GM12872 (cell line): ENCODE measurements at regions not wholly inside any gene's neighbourhood (a gene's known extent, or its start where the extent isn't known, plus 50 kb on each side); places are given as distances from the start of the nearest gene placed in this dataset.

Source experiments
- CTCF ChIP-seq: IDR thresholded peaks from 3 replicates; pipeline ENCODE4 v1.5.1; 2011; ENCODE audit warnings: low read depth, mild to moderate bottlenecking, low read length, moderate library complexity; ENCODE audit not compliant: insufficient read depth

- no peak for TF ChIP-seq CTCF
These were observed 750.2 kb upstream of the HS3ST1 start for GRCh38 chr4:12178614-12179610.

- no peak for TF ChIP-seq CTCF
These were observed 748.7 kb upstream of the HS3ST1 start for GRCh38 chr4:12177416-12177815.

- no peak for TF ChIP-seq CTCF
These were observed 744.8 kb upstream of the HS3ST1 start for GRCh38 chr4:12173496-12173895.

GRCh38 chr4:12172198-12172973 lies 743.7 kb upstream of the HS3ST1 start:
- no peak for TF ChIP-seq CTCF

GRCh38 chr4:12170308-12170707 lies 741.6 kb upstream of the HS3ST1 start:
- TF ChIP-seq CTCF: no peak

GRCh38 chr4:12165616-12166015 lies 736.9 kb upstream of the HS3ST1 start:
- TF ChIP-seq CTCF: no peak

GRCh38 chr4:12146339-12146738 lies 717.6 kb upstream of the HS3ST1 start:
- no peak for TF ChIP-seq CTCF
